ENCODE measurements at regions not wholly inside any gene's neighbourhood (a gene's known extent, or its start where the extent isn't known, plus 50 kb on each side); places are given as distances from the start of the nearest gene placed in this dataset.

DNA sequence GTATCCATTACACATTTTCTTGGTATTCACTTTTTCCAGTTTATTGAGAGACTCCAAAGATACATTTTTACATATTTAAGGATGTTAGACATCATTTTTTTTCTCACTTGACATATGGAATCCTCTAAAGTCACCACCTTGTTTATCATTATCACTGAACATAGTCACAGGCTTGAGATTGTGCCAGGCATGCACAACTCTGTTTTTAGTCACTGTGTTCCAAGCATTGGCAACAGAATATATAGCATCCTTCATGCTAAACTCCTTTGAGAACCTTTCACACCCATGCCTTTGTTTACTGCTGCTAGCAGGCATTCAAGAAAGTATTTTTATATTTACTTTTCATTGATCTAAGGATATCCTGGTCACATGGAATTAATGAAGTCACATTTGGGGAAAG, 668.6 kb upstream of the ARRDC3 start:
- DNase-seq (no peak), ATAC-seq (ENCODE audit: low read depth) (no peak)
- Mint-ChIP-seq H3K4me3 (no peak overlapping the region), H3K27ac (no peak overlapping the region), H3K27me3 (no peaks in the 10 kb centered on the region), H3K9me3 (ENCODE audit: insufficient read depth) (no peaks in the 10 kb centered on the region), H3K4me1 (no peaks in the 10 kb centered on the region)
- Histone ChIP-seq H3K27me3 (replicated peaks in 1 of 4; ENCODE audit: control extremely low read depth in 1 of 4, control insufficient read depth in 3 of 4, insufficient read depth in 4 of 4, low read length in 3 of 4) (no peaks in the 10 kb centered on the region), H3K36me3 (replicated peaks in 1 of 2; ENCODE audit: control extremely low read depth in 1 of 2, control insufficient read depth in 1 of 2, extremely low read depth in 1 of 2, insufficient read depth in 2 of 2, low read length in 1 of 2) (no peaks in the 10 kb centered on the region), H3K79me2 (ENCODE audit: control insufficient read depth, insufficient read depth, low read length) (no peaks in the 10 kb centered on the region), H2AFZ (ENCODE audit: insufficient read depth, low read depth, low read length, poor library complexity, severe bottlenecking) (no peak overlapping the region), H3K4me3 (ENCODE audit: control extremely low read depth in 1 of 5, extremely low read depth in 1 of 5, insufficient read depth in 1 of 5, low read depth in 2 of 5, low read length in 4 of 5) (no peak overlapping the region), H3K4me1 (ENCODE audit: control insufficient read depth in 2 of 2, insufficient read depth in 2 of 2, low read length in 2 of 2) (no peaks in the 10 kb centered on the region), H3K9me3 (ENCODE audit: control extremely low read depth in 1 of 3, control insufficient read depth in 2 of 3, insufficient read depth in 1 of 3, low read length in 2 of 3) (peaks cover 0 to 6% (median 2%) of the 10 kb centered on the region in 3 donors), H4K20me1 (ENCODE audit: control insufficient read depth, insufficient read depth, low read length, poor library complexity, severe bottlenecking) (no peaks in the 10 kb centered on the region), H3K27ac (ENCODE audit: low read length in 2 of 2) (no peak overlapping the region), H3K4me2 (replicated peaks; ENCODE audit: low read depth, low read length, poor library complexity, severe bottlenecking) (no peak overlapping the region), H3K9ac (ENCODE audit: low read length) (no peak overlapping the region)
- intact Hi-C loops (cut with micrococcal nuclease), result no loop called here
- ChIA-PET POLR2A (no interaction called here), CTCF (no interaction called here)
- TF ChIP-seq EZH2 (IDR thresholded peaks at IDR 0.05; ENCODE audit: borderline replicate concordance, insufficient read depth, low read depth, low read length, poor library complexity, severe bottlenecking), result no peak
- TF ChIP-seq, protein P1, sequence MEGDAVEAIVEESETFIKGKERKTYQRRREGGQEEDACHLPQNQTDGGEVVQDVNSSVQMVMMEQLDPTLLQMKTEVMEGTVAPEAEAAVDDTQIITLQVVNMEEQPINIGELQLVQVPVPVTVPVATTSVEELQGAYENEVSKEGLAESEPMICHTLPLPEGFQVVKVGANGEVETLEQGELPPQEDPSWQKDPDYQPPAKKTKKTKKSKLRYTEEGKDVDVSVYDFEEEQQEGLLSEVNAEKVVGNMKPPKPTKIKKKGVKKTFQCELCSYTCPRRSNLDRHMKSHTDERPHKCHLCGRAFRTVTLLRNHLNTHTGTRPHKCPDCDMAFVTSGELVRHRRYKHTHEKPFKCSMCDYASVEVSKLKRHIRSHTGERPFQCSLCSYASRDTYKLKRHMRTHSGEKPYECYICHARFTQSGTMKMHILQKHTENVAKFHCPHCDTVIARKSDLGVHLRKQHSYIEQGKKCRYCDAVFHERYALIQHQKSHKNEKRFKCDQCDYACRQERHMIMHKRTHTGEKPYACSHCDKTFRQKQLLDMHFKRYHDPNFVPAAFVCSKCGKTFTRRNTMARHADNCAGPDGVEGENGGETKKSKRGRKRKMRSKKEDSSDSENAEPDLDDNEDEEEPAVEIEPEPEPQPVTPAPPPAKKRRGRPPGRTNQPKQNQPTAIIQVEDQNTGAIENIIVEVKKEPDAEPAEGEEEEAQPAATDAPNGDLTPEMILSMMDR (IDR thresholded peaks at IDR 0.05), result no peak

- no peak overlapping the region for H2AFZ ChIP-seq (ENCODE audit: insufficient read depth, low read depth, low read length, poor library complexity, severe bottlenecking)
- no peaks in the 10 kb centered on the region for H3K36me3 ChIP-seq (replicated peaks in 1 of 2; ENCODE audit: control extremely low read depth in 1 of 2, control insufficient read depth in 1 of 2, extremely low read depth in 1 of 2, insufficient read depth in 2 of 2, low read length in 1 of 2)
- H3K79me2 ChIP-seq (ENCODE audit: control insufficient read depth, insufficient read depth, low read length), result no peaks in the 10 kb centered on the region
- Mint-ChIP-seq H3K4me3 (no peak overlapping the region), H3K9me3 (ENCODE audit: insufficient read depth) (no peaks in the 10 kb centered on the region), H3K4me1 (no peaks in the 10 kb centered on the region), H3K27me3 (no peaks in the 10 kb centered on the region), H3K27ac (no peak overlapping the region)
- ATAC-seq (ENCODE audit: low read depth) (no peak), DNase-seq (no peak)
- intact Hi-C loops (cut with micrococcal nuclease), result no loop called here
- H4K20me1 ChIP-seq (ENCODE audit: control insufficient read depth, insufficient read depth, low read length, poor library complexity, severe bottlenecking), result no peaks in the 10 kb centered on the region
- H3K27me3 ChIP-seq (replicated peaks in 1 of 4; ENCODE audit: control extremely low read depth in 1 of 4, control insufficient read depth in 3 of 4, insufficient read depth in 4 of 4, low read length in 3 of 4), result no peaks in the 10 kb centered on the region
- no peak overlapping the region for H3K4me3 ChIP-seq (ENCODE audit: control extremely low read depth in 1 of 5, extremely low read depth in 1 of 5, insufficient read depth in 1 of 5, low read depth in 2 of 5, low read length in 4 of 5)
- no peak overlapping the region for H3K4me2 ChIP-seq (replicated peaks; ENCODE audit: low read depth, low read length, poor library complexity, severe bottlenecking)
- H3K27ac ChIP-seq (ENCODE audit: low read length in 2 of 2), result no peak overlapping the region
- WGBS (ENCODE audit: insufficient coverage), result 100% methylated on average over 1 of the region's 2 CpGs
- no peak overlapping the region for H3K9ac ChIP-seq (ENCODE audit: low read length)
- ChIA-PET CTCF (no interaction called here), POLR2A (no interaction called here)
- H3K4me1 ChIP-seq (ENCODE audit: control insufficient read depth in 2 of 2, insufficient read depth in 2 of 2, low read length in 2 of 2), result no peaks in the 10 kb centered on the region
- TF ChIP-seq EZH2 (IDR thresholded peaks at IDR 0.05; ENCODE audit: borderline replicate concordance, insufficient read depth, low read depth, low read length, poor library complexity, severe bottlenecking), result no peak
- TF ChIP-seq, protein P1 (IDR thresholded peaks at IDR 0.05), result no peak
- H3K9me3 ChIP-seq (ENCODE audit: control extremely low read depth in 1 of 3, control insufficient read depth in 2 of 3, insufficient read depth in 1 of 3, low read length in 2 of 3), result peaks cover 0 to 6% (median 2%) of the 10 kb centered on the region in 3 donors
Observed at GRCh38 chr5:92050970-92051369, 667.9 kb upstream of the ARRDC3 start.

All from B cell (primary cell).